H9 (cell line): ENCODE measurements at regions not wholly inside any gene's neighbourhood (a gene's known extent, or its start where the extent isn't known, plus 50 kb on each side); places are given as distances from the start of the nearest gene placed in this dataset.

Experiments
- DNase-seq: peaks from one replicate; pipeline ENCODE4 v3.0.0-alpha.2; 2017
- H2AFZ ChIP-seq: one replicate; pipeline ENCODE4 v1.6.1; 2013; ENCODE audit warnings: mild to moderate bottlenecking, low read length, control low read depth, moderate library complexity
- H2AK5ac ChIP-seq: 2 replicates; pipeline ENCODE4 v1.6.1; 2013; ENCODE audit warnings: low read length, control low read depth, mixed read lengths; ENCODE audit not compliant: insufficient read length
- H2BK120ac ChIP-seq: one replicate; pipeline ENCODE4 v1.6.1; 2013; ENCODE audit warnings: low read depth, mild to moderate bottlenecking, low read length, control low read depth, inconsistent platforms; ENCODE audit not compliant: poor library complexity, severe bottlenecking
- H2BK12ac ChIP-seq: 2 replicates; pipeline ENCODE4 v1.6.1; 2013; ENCODE audit warnings: low read length, control low read depth, mixed read lengths, low read depth; ENCODE audit not compliant: insufficient read length
- H2BK15ac ChIP-seq: 2 replicates; pipeline ENCODE4 v1.6.1; 2013; ENCODE audit warnings: low read depth, low read length, control low read depth
- H2BK20ac ChIP-seq: one replicate; pipeline ENCODE4 v1.6.1; 2013; ENCODE audit warnings: low read depth, mild to moderate bottlenecking, low read length, control low read depth, inconsistent platforms; ENCODE audit not compliant: poor library complexity, severe bottlenecking
- H2BK5ac ChIP-seq: 2 replicates; pipeline ENCODE4 v1.6.1; 2013; ENCODE audit warnings: low read length, control low read depth, mixed read lengths; ENCODE audit not compliant: insufficient read length
- H3K14ac ChIP-seq: 2 replicates; pipeline ENCODE4 v1.6.1; 2013; ENCODE audit warnings: low read length, control low read depth; ENCODE audit not compliant: insufficient read depth
- H3K18ac ChIP-seq: 2 replicates; pipeline ENCODE4 v1.6.1; 2013; ENCODE audit warnings: low read depth, mild to moderate bottlenecking, mixed read lengths, low read length, control low read depth; ENCODE audit not compliant: insufficient read length
- H3K23ac ChIP-seq: 2 replicates; pipeline ENCODE4 v1.6.1; 2013; ENCODE audit warnings: low read length, control low read depth, mixed read lengths, low read depth; ENCODE audit not compliant: insufficient read length
- H3K23me2 ChIP-seq: 2 replicates; pipeline ENCODE4 v1.6.1; 2013; ENCODE audit warnings: low read depth, mild to moderate bottlenecking, mixed read lengths, low read length, control low read depth; ENCODE audit not compliant: insufficient read length, poor library complexity, severe bottlenecking
- H3K27ac ChIP-seq: 2 replicates; pipeline ENCODE4 v1.5.1; 2013; ENCODE audit warnings: low read length, control low read depth, mixed read lengths, low read depth; ENCODE audit not compliant: insufficient read length
- H3K27me3 ChIP-seq: 2 replicates; pipeline ENCODE4 v1.6.1; 2013; ENCODE audit warnings: low read length, control low read depth, inconsistent platforms; ENCODE audit not compliant: insufficient read depth
- H3K4ac ChIP-seq: 2 replicates; pipeline ENCODE4 v1.6.1; 2013; ENCODE audit warnings: low read depth, mild to moderate bottlenecking, control low read depth, inconsistent platforms, low read length, moderate library complexity
- H3K4me1 ChIP-seq: 2 replicates; pipeline ENCODE4 v1.6.1; 2013; ENCODE audit warnings: low read length, control low read depth, inconsistent platforms; ENCODE audit not compliant: insufficient read depth
- H3K4me2 ChIP-seq: 2 replicates; pipeline ENCODE4 v1.6.1; 2013; ENCODE audit warnings: low read length, control low read depth, mixed read lengths; ENCODE audit not compliant: insufficient read length, insufficient read depth
- H3K56ac ChIP-seq: 2 replicates; pipeline ENCODE4 v1.6.1; 2013; ENCODE audit warnings: low read depth, mild to moderate bottlenecking, mixed read lengths, low read length, control low read depth; ENCODE audit not compliant: insufficient read length
- H3K79me1 ChIP-seq: 2 replicates; pipeline ENCODE4 v1.6.1; 2013; ENCODE audit warnings: low read depth, mild to moderate bottlenecking, moderate library complexity, low read length, control low read depth, inconsistent platforms; ENCODE audit not compliant: insufficient read depth, poor library complexity, severe bottlenecking
- H3K79me2 ChIP-seq: 2 replicates; pipeline ENCODE4 v1.6.1; 2013; ENCODE audit warnings: low read length, control low read depth, inconsistent platforms; ENCODE audit not compliant: insufficient read depth
- H3K9ac ChIP-seq: 2 replicates; pipeline ENCODE4 v1.6.1; 2013; ENCODE audit warnings: low read length, control low read depth, mixed read lengths; ENCODE audit not compliant: insufficient read length; ENCODE audit errors: extremely low read depth
- H3K9me3 ChIP-seq: one replicate; pipeline ENCODE4 v1.6.1; 2013; ENCODE audit warnings: low read depth, low read length, inconsistent platforms; ENCODE audit not compliant: control insufficient read depth
- H3T11ph ChIP-seq: one replicate; pipeline ENCODE4 v1.6.1; 2013; ENCODE audit warnings: mild to moderate bottlenecking, low read length, control low read depth, inconsistent platforms
- H4K20me1 ChIP-seq: one replicate; pipeline ENCODE4 v1.6.1; 2013; ENCODE audit not compliant: control insufficient read depth, insufficient read length, insufficient read depth
- H4K5ac ChIP-seq: 2 replicates; pipeline ENCODE4 v1.6.1; 2013; ENCODE audit warnings: low read depth, mild to moderate bottlenecking, mixed read lengths, low read length, control low read depth; ENCODE audit not compliant: insufficient read length
- H4K8ac ChIP-seq: replicated peaks from 2 replicates; pipeline ENCODE4 v1.6.1; 2013; ENCODE audit warnings: low read length, control low read depth, mixed read lengths, low read depth; ENCODE audit not compliant: insufficient read length
- H4K91ac ChIP-seq: 2 replicates; pipeline ENCODE4 v1.6.1; 2013; ENCODE audit warnings: low read depth, mild to moderate bottlenecking, moderate library complexity, mixed read lengths, low read length, control low read depth; ENCODE audit not compliant: insufficient read length
- H3K27ac Mint-ChIP-seq, 3 experiments: 2 replicates in 2 of 3; 3 replicates in 1 of 3; pipeline ENCODE4 v1.8.0; 2020 to 2021; ENCODE audit warnings: mixed read lengths in 3 of 3, mild to moderate bottlenecking in 1 of 3, moderate library complexity in 1 of 3
- H3K27me3 Mint-ChIP-seq: 2 replicates; pipeline ENCODE4 v1.8.0; 2021; ENCODE audit warnings: low read depth, mild to moderate bottlenecking, moderate library complexity, mixed read lengths
- H3K36me3 Mint-ChIP-seq, 3 experiments: 2 replicates in 2 of 3; 3 replicates in 1 of 3; pipeline ENCODE4 v1.8.0; 2020 to 2021; ENCODE audit warnings: low read depth in 3 of 3, mixed read lengths in 3 of 3; ENCODE audit not compliant: insufficient read depth in 1 of 3
- H3K4me1 Mint-ChIP-seq, 2 experiments: 2 replicates each; pipeline ENCODE4 v1.8.0; 2020; ENCODE audit warnings: mixed read lengths in 2 of 2
- H3K4me3 Mint-ChIP-seq, 2 experiments: 2 replicates in 1 of 2; 3 replicates in 1 of 2; pipeline ENCODE4 v1.8.0; 2020 to 2021; ENCODE audit warnings: mild to moderate bottlenecking in 2 of 2, mixed read lengths in 2 of 2, moderate library complexity in 1 of 2
- H3K9me3 Mint-ChIP-seq, 2 experiments: 2 replicates in 1 of 2; 3 replicates in 1 of 2; pipeline ENCODE4 v1.8.0; 2020; ENCODE audit warnings: mild to moderate bottlenecking in 2 of 2, mixed read lengths in 2 of 2, moderate library complexity in 1 of 2
- CTCF ChIP-seq: fragments of 200-600 bp; sonication (generic); conservative IDR thresholded peaks from 3 replicates; pipeline ENCODE4 v1.8.0; 2021; ENCODE audit warnings: antibody characterized with exemption, mild to moderate bottlenecking
- WGBS: extraction: QIAGEN DNeasy Blood & Tissue Kit; methylation state at CpG from one replicate; pipeline ENCODE4 v1.1.7; 2013; ENCODE audit warnings: missing lambda C conversion rate, low lambda C conversion rate, mixed read lengths; ENCODE audit not compliant: insufficient read length; ENCODE audit errors: extremely low coverage; 5-methylcytosine and 5-hydroxymethylcytosine counted together

DNA sequence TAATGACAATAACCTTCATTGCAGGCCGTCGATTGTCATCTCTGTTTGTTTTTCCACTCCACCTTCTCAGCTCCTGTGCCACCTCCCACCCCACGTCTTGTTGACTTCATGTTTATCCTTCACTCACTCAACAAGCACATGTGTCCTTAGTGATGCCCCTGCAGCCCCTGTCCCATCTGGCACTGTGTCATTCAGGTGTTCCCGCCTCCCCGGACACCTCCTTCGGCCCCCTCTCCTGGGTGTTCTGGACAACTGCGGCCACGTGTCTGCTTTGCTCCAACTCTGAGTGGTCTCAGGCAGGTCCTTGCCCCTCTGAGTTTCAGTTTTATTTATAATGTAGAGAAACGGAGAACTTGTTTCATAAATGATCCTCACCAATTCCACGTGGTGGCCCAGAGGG lies 91.0 kb upstream of the COL5A1 start:
- H4K8ac ChIP-seq, result no peak overlapping the region
- peaks cover 0 to 4% of the 10 kb centered on the region in 2 experiments; a peak in 2 of 5 replicates for H3K9me3 Mint-ChIP-seq
- no peak overlapping the region for H2BK12ac ChIP-seq
- no peak overlapping the region for H2BK120ac ChIP-seq
- H3K4me2 ChIP-seq, result no peak overlapping the region
- H3K56ac ChIP-seq, result no peak overlapping the region
- no peak overlapping the region for H3K9ac ChIP-seq
- H2BK15ac ChIP-seq, result no peak overlapping the region
- no peaks in the 10 kb centered on the region for H4K20me1 ChIP-seq
- no peaks in the 10 kb centered on the region for H3K23me2 ChIP-seq
- H3K4me3 Mint-ChIP-seq, result no peak overlapping the region
- H2AK5ac ChIP-seq, result no peak overlapping the region
- H3K27ac ChIP-seq, result no peak overlapping the region
- no peak overlapping the region for H2AFZ ChIP-seq
- no peak overlapping the region for H3K18ac ChIP-seq
- peaks cover 3 to 14% of the 10 kb centered on the region in 2 experiments; a peak in 2 of 4 replicates for H3K4me1 Mint-ChIP-seq
- no peaks in the 10 kb centered on the region for H3K9me3 ChIP-seq
- no peak overlapping the region; the same call in 1 of the 2 replicates for H3K14ac ChIP-seq
- no peaks in the 10 kb centered on the region for H3K4me1 ChIP-seq
- no peak overlapping the region for H3K4ac ChIP-seq
- peak; percentile 43 for TF ChIP-seq CTCF
- no peak overlapping the region for H2BK20ac ChIP-seq
- WGBS, result no CpG with 5 or more reads among the region's 10 CpGs
- no peaks in the 10 kb centered on the region for H3K79me2 ChIP-seq
- H3T11ph ChIP-seq, result no peak overlapping the region
- H3K27ac Mint-ChIP-seq, result peak overlapping the region in 1 of 3 experiments; percentile 66; a peak in 1 of 7 replicates
- no peak overlapping the region for H2BK5ac ChIP-seq
- H4K91ac ChIP-seq, result no peak overlapping the region
- H3K36me3 Mint-ChIP-seq, result no peaks in the 10 kb centered on the region
- no peaks in the 10 kb centered on the region for H3K79me1 ChIP-seq
- H3K23ac ChIP-seq, result no peak overlapping the region
- peaks cover 4% of the 10 kb centered on the region for H3K27me3 Mint-ChIP-seq
- H3K27me3 ChIP-seq, result no peaks in the 10 kb centered on the region
- no peak for DNase-seq
- H4K5ac ChIP-seq, result no peak overlapping the region
